ENCODE measurements at regions not wholly inside any gene's neighbourhood (a gene's known extent, or its start where the extent isn't known, plus 50 kb on each side); places are given as distances from the start of the nearest gene placed in this dataset.
A peak's percentile ranks its signal among the peaks of the same experiment; 100 is the strongest.
"Not testable (repeated sequence)": the region's sequence is repeated elsewhere in the genome, so short reads cannot be mapped to it uniquely, and the experiment has no call there.

DNA sequence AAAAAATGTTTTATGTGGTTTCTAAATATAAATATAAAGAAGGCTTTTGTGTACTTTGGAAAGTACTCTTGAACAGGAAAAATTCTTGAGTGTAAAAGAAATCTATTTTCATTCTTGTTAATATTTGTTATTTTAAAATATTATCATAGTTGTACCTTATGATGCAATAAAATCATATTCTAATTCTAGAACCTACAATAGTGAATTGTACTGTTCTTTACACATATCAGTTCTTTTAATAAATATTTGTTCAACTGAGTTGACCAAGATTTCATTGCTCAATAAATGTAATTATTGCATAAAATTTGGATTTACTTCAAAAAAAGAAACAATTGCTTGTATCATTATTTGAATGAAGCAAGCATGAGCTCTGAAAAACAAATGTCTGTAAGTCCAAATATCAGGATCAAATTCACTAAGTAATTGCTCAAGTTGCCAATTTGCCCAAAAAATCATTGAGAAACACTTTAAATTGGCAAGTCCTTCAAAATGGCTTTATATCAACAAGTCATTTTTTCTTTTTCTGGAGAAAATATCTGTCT is 191.6 kb upstream of the SLC16A7 start:
- DNase-seq: no peak

DNA sequence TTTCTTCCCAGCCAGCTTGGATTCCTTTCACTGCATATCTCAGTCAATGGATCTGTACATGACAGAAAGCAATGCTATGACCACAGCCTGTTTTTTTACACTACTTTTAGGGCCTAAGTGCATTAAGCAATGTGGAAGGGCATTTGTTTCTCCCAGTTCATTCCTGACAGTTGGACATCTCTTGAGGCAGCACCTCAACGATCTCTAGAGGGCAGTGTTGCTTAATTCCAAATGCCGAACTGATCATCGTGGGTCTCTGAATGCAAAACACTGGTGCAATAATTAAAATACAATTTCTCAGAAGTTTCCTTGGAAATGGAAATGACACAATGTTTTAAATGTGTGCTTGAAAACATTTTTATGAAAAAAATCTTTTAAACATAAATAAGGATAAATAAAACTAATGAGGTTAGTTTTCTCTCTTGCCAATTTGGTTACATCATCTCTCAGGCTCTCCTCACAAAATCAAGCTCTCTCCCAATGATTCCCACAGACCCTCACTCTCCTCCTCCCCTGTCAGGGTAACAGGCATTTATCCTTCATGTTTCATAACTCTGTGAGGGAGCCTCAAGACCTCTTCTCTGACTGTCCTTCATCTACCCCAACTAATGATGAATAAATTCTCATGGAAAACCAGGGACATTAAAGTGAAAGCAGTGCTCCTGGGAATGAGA is 192.4 kb upstream of the SLC16A7 start:
- DNase-seq: peak; percentile 53

DNA sequence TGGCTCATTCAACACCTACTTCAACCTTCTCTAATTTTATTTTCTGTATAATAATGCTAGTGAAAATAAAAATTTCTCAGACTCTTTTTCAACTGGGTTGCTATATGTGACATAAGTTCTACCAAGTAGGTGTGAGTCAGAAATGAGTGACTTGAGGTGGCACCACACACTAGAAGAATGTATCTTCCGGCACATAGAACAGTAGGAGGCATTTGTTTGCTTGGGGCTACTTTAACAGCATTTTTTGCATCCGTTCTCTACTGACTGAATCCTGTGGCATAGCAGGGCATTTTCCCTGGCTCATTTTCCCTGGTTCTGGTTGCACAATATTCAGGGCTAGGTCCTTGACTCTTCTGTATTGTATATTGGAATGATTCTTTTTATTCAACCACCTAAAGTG is 194.0 kb upstream of the SLC16A7 start:
- DNase-seq: no peak

- DNase-seq: no peak
Measured at GRCh38 chr12:59398164-59398563, 197.7 kb upstream of the SLC16A7 start.

DNA sequence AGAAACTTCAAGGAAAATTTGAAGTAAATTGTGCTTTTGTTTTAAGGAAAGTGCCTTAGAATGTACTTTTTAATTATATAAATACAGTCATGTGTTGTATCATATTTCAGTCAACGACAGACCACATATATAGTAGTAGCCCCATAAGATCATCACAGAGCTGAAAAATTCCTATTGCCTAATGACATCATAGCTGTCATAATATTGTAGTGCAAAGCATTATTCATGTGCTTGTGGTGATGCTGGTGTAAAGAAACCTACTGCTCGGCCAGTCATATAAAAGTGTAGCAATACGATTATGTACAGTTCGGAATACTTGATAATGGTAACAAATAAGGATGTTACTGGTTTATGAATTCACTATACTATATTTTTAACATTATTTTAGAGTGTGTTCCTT is 198.9 kb upstream of the SLC16A7 start:
- DNase-seq: no peak

GRCh38 chr12:59396519-59396918 is 199.3 kb upstream of the SLC16A7 start:
- DNase-seq: no peak

- not testable (repeated sequence) for DNase-seq
Measured at GRCh38 chr12:59395310-59395709, 200.5 kb upstream of the SLC16A7 start.

DNA sequence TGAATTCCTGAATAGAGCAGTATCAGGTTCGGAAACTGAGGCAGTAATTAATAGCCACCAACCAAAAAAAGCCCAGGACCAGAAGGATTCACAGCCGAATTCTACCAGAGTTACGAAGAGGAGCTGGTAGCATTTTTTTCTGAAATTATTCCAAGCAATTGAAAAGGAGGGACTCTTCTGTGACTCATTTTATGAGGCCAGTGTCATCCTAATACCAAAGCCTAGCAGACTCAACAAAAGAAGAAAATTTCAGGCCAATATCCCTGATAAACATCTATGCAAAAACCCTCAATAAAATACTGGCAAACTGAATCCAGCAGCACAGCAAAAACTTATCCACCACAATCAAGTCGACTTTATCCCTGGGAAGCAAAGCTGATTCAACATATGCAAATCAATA is 202.3 kb upstream of the SLC16A7 start:
- DNase-seq: no peak

- DNase-seq: no peak
Measured at GRCh38 chr12:59389968-59390576, 205.8 kb upstream of the SLC16A7 start.

- DNase-seq: no peak
Measured at GRCh38 chr12:59388694-59389093, 207.1 kb upstream of the SLC16A7 start.

- DNase-seq: no peak
Measured at GRCh38 chr12:59388176-59388575, 207.7 kb upstream of the SLC16A7 start.

GRCh38 chr12:59386236-59386635 is 209.6 kb upstream of the SLC16A7 start:
- no peak for DNase-seq

- no peak for DNase-seq
Measured at GRCh38 chr12:59383079-59383822, 212.6 kb upstream of the SLC16A7 start.

- no peak for DNase-seq
Measured at GRCh38 chr12:59382282-59383078, 213.3 kb upstream of the SLC16A7 start.

DNA sequence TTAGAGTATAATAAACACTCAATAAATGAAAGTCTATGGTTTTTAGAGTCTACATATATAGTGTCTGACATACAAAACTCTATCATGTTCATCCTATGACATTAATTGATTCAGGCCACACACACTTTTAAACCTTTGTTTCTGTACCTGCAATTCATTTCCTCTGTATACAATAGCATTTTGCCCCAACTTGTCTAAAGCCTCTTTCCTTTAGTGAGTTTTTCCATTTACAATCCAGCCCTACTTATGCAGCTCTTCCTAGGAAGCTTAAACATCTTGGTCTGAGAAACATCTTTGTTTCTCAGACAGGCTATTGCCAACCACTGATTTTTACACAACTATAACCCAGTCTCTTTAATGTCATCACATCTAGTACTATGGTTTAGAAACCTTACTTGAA is 214.7 kb upstream of the SLC16A7 start:
- no peak for DNase-seq

DNA sequence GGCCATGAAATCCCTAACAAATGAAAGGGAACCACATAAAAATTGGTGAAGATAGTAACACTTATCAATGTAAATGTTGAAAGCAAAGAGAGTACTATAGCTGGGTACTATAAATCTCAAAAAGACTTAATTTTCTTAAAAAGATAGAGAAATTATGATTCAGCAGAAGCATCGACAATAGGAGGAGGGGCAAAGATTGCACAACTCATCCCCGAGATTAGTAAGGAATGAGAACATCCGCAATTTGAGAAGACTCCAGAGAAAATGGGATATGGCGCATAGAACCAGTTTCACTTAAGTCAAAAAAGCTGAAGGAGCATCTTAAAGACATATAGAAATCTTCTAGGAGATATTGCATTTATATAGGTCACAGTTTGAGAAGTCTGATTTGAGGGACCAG is 220.2 kb upstream of the SLC16A7 start:
- no peak for DNase-seq

- no peak for DNase-seq
Measured at GRCh38 chr12:59374783-59375182, 221.0 kb upstream of the SLC16A7 start.

DNA sequence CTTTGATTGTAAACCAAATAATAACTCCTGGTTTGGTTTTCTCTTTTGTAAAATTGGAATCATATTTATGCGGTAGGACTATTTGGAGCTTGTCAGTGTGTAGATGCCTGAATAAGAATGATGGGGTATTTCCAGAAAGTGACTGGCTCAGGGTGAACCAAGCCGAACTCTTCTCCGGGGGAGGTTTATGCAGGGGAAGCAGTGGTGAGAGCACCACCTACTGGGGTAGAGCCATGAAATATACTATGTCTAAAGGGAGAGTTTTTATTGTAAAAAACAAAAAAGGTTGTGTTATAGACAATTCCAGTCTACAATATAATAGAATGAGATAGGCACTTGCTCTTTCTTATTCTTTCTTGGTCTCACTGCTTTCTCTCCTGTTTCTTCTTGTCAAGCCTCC is 222.9 kb upstream of the SLC16A7 start:
- no peak for DNase-seq

DNA sequence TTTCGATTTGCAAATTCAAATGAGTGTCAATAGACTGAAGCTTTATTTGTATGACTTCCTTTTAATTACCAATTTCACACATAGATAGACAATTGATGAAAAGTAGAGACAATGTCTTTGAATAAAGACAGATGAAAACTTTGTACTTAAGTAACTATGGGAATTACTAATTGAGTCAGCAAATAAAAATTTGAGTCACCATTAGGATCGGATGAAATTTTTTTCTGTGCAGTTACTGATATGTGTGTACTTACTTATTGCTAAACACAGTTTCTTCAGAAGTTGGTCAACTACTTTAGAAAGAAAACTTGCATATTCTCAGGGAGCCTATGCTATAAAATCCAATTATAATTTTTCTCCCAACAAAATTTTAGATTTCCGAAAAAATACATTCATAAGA is 224.9 kb upstream of the SLC16A7 start:
- DNase-seq: no peak

- no peak for DNase-seq
Measured at GRCh38 chr12:59365133-59365532, 230.7 kb upstream of the SLC16A7 start.

GRCh38 chr12:59357811-59358210 is 238.0 kb upstream of the SLC16A7 start:
- no peak for DNase-seq

- DNase-seq: not testable (repeated sequence)
Measured at GRCh38 chr12:59346248-59346647, 249.6 kb upstream of the SLC16A7 start.

GRCh38 chr12:59345406-59345805 is 250.4 kb upstream of the SLC16A7 start:
- no peak for DNase-seq

Data from NCI-H1417 treated with DMSO at 0.1 percent for 48 hours (cell line).